ENCODE measurements at regions not wholly inside any gene's neighbourhood (a gene's known extent, or its start where the extent isn't known, plus 50 kb on each side); places are given as distances from the start of the nearest gene placed in this dataset.
"Not testable (repeated sequence)": the region's sequence is repeated elsewhere in the genome, so short reads cannot be mapped to it uniquely, and the experiment has no call there.

- no peak for DNase-seq
These were observed 315.0 kb downstream of the IPMK start for GRCh38 chr10:57952741-57953140.

GRCh38 chr10:57950442-57950974 lies 317.2 kb downstream of the IPMK start:
- no peak for DNase-seq

GRCh38 chr10:57948796-57949195 lies 318.9 kb downstream of the IPMK start:
- no peak for DNase-seq

GRCh38 chr10:57946833-57947232 lies 320.9 kb downstream of the IPMK start:
- no peak for DNase-seq

GRCh38 chr10:57943701-57944100 lies 324.0 kb downstream of the IPMK start:
- no peak for DNase-seq

- DNase-seq, result no peak
These were observed 342.6 kb downstream of the IPMK start for GRCh38 chr10:57925045-57925444.

- no peak for DNase-seq
These were observed 346.6 kb downstream of the IPMK start for GRCh38 chr10:57921140-57921539.

GRCh38 chr10:57919864-57920263 lies 347.8 kb downstream of the IPMK start:
- no peak for DNase-seq

GRCh38 chr10:57917019-57917418 lies 350.7 kb downstream of the IPMK start:
- DNase-seq, result no peak

- DNase-seq, result no peak
These were observed 361.8 kb downstream of the IPMK start for GRCh38 chr10:57905861-57906260.

- no peak for DNase-seq
These were observed 362.7 kb downstream of the IPMK start for GRCh38 chr10:57905010-57905409.

- no peak for DNase-seq
These were observed 369.5 kb downstream of the IPMK start for GRCh38 chr10:57898231-57898630.

GRCh38 chr10:57897611-57898010 lies 370.1 kb downstream of the IPMK start:
- DNase-seq, result no peak

- no peak for DNase-seq
These were observed 373.3 kb downstream of the IPMK start for GRCh38 chr10:57894361-57894760.

GRCh38 chr10:57891201-57892006 lies 376.3 kb downstream of the IPMK start:
- no peak for DNase-seq

GRCh38 chr10:57890691-57891090 lies 377.0 kb downstream of the IPMK start:
- no peak for DNase-seq

GRCh38 chr10:57885618-57885968 lies 382.1 kb downstream of the IPMK start:
- not testable (repeated sequence) for DNase-seq

- no peak for DNase-seq
These were observed 382.6 kb downstream of the IPMK start for GRCh38 chr10:57884965-57885617.

- no peak for DNase-seq
These were observed 383.3 kb downstream of the IPMK start for GRCh38 chr10:57884407-57884806.

- no peak for DNase-seq
These were observed 387.1 kb downstream of the IPMK start for GRCh38 chr10:57880446-57881227.

GRCh38 chr10:57874810-57875209 lies 392.9 kb downstream of the IPMK start:
- DNase-seq, result no peak

GRCh38 chr10:57867241-57867640 lies 400.5 kb downstream of the IPMK start:
- no peak for DNase-seq

Measured in stimulated activated CD4-positive, alpha-beta T cell treated with anti-CD3 and anti-CD28 coated beads, Interleukin-15, amount 100 ng/mL, for 24 hours (primary cell).